ENCODE measurements at regions not wholly inside any gene's neighbourhood (a gene's known extent, or its start where the extent isn't known, plus 50 kb on each side); places are given as distances from the start of the nearest gene placed in this dataset.

GRCh38 chr5:167167191-167167795, 1124.2 kb upstream of the WWC1 start:
- POLR2A ChIA-PET = no interaction called here

GRCh38 chr5:167168971-167169370, 1122.5 kb upstream of the WWC1 start:
- Histone ChIP-seq H3K79me2 (ENCODE audit: control insufficient read depth, insufficient read depth, low read length) (no peaks in the 10 kb centered on the region), H3K9me3 (replicated peaks; ENCODE audit: control insufficient read depth, insufficient read depth, low read length) (peaks cover 6% of the 10 kb centered on the region), H3K27me3 (ENCODE audit: control insufficient read depth in 2 of 2, insufficient read depth in 2 of 2, low read length in 2 of 2) (no peaks in the 10 kb centered on the region), H3K9ac (replicated peaks; ENCODE audit: extremely low read depth, insufficient read depth, low read length) (no peak overlapping the region), H3K27ac (ENCODE audit: insufficient read depth, low read depth, low read length) (no peak overlapping the region), H3K4me3 (replicated peaks in 1 of 3; ENCODE audit: insufficient read depth in 1 of 3, low read depth in 1 of 3, low read length in 3 of 3) (no peak overlapping the region), H2AFZ (ENCODE audit: low read depth, low read length) (no peak overlapping the region), H3K9me1 (replicated peaks; ENCODE audit: control insufficient read depth, extremely low read depth, insufficient read depth, low read length) (no peaks in the 10 kb centered on the region), H3K4me1 (ENCODE audit: control insufficient read depth, extremely low read depth, insufficient read depth, low read length) (no peaks in the 10 kb centered on the region), H3K36me3 (ENCODE audit: control insufficient read depth in 2 of 2, extremely low read depth in 1 of 2, insufficient read depth in 2 of 2, low read length in 2 of 2) (no peaks in the 10 kb centered on the region), H4K20me1 (replicated peaks; ENCODE audit: control insufficient read depth, extremely low read depth, insufficient read depth, low read length) (no peaks in the 10 kb centered on the region), H3K4me2 (ENCODE audit: insufficient read depth, low read length) (no peak overlapping the region)
- no peak for DNase-seq (ENCODE audit: low read depth, low spot score)
- BruUV-seq (replicated peaks) = no TSS peak
- FAIRE-seq = no peak
- intact Hi-C loops (cut with micrococcal nuclease) (no loop called here), dilution Hi-C loops (cut with MboI; ENCODE audit: extremely low pct_ligation_motif_present, low sequenced_read_pairs) (no loop called here)
- CTCF ChIA-PET = no interaction called here
- POLR2A ChIA-PET = no interaction called here
- TF ChIP-seq CTCF (IDR thresholded peaks at IDR 0.05; ENCODE audit: extremely low read depth in 1 of 2, insufficient read depth in 1 of 2, low read depth in 1 of 2, low read length in 2 of 2) = no peak
- no peak for TF ChIP-seq JUN (IDR thresholded peaks at IDR 0.05; ENCODE audit: borderline replicate concordance, insufficient read depth, insufficient read length, low read depth)
- no peak for TF ChIP-seq FOS (IDR thresholded peaks at IDR 0.05; ENCODE audit: borderline replicate concordance, insufficient read depth, low read length)
- no peak for TF ChIP-seq EZH2 (IDR thresholded peaks at IDR 0.05; ENCODE audit: borderline replicate concordance, low read depth, low read length, severe bottlenecking)
- TF ChIP-seq GATA2 (IDR thresholded peaks at IDR 0.05; ENCODE audit: insufficient read depth, insufficient read length, low read depth, low read length) = no peak
- TF ChIP-seq MAX (IDR thresholded peaks at IDR 0.05; ENCODE audit: insufficient read depth, insufficient read length) = no peak
- TF ChIP-seq MYC (IDR thresholded peaks at IDR 0.05; ENCODE audit: low read depth, low read length) = no peak
- TF ChIP-seq POLR2A (IDR thresholded peaks at IDR 0.05; ENCODE audit: low read depth, low read length) = no peak
- no peak for TF ChIP-seq POLR2AphosphoS5 (IDR thresholded peaks at IDR 0.05; ENCODE audit: insufficient read depth, low read depth, low read length)

More at GRCh38 chr5:167167191-167167795, 1124.2 kb upstream of the WWC1 start:
- no peaks in the 10 kb centered on the region for H3K36me3 ChIP-seq (ENCODE audit: control insufficient read depth in 2 of 2, extremely low read depth in 1 of 2, insufficient read depth in 2 of 2, low read length in 2 of 2)
- no peak for TF ChIP-seq FOS (IDR thresholded peaks at IDR 0.05; ENCODE audit: borderline replicate concordance, insufficient read depth, low read length)
- TF ChIP-seq POLR2AphosphoS5 (IDR thresholded peaks at IDR 0.05; ENCODE audit: insufficient read depth, low read depth, low read length) = no peak
- no peak for TF ChIP-seq CTCF (IDR thresholded peaks at IDR 0.05; ENCODE audit: extremely low read depth in 1 of 2, insufficient read depth in 1 of 2, low read depth in 1 of 2, low read length in 2 of 2)
- no peak for TF ChIP-seq MYC (IDR thresholded peaks at IDR 0.05; ENCODE audit: low read depth, low read length)
- no peaks in the 10 kb centered on the region for H3K4me1 ChIP-seq (ENCODE audit: control insufficient read depth, extremely low read depth, insufficient read depth, low read length)
- dilution Hi-C loops (cut with MboI; ENCODE audit: extremely low pct_ligation_motif_present, low sequenced_read_pairs) = no loop called here
- DNase-seq (ENCODE audit: low read depth, low spot score) (no peak), FAIRE-seq (no peak)
- no peak overlapping the region for H3K4me3 ChIP-seq (replicated peaks in 1 of 3; ENCODE audit: insufficient read depth in 1 of 3, low read depth in 1 of 3, low read length in 3 of 3)
- CTCF ChIA-PET = no interaction called here
- H3K4me2 ChIP-seq (ENCODE audit: insufficient read depth, low read length) = no peak overlapping the region
- no peaks in the 10 kb centered on the region for H3K79me2 ChIP-seq (ENCODE audit: control insufficient read depth, insufficient read depth, low read length)
- peaks cover 4% of the 10 kb centered on the region for H3K9me3 ChIP-seq (replicated peaks; ENCODE audit: control insufficient read depth, insufficient read depth, low read length)
- no peaks in the 10 kb centered on the region for H3K9me1 ChIP-seq (replicated peaks; ENCODE audit: control insufficient read depth, extremely low read depth, insufficient read depth, low read length)
- H3K9ac ChIP-seq (replicated peaks; ENCODE audit: extremely low read depth, insufficient read depth, low read length) = no peak overlapping the region
- intact Hi-C loops (cut with micrococcal nuclease) = no loop called here
- H4K20me1 ChIP-seq (replicated peaks; ENCODE audit: control insufficient read depth, extremely low read depth, insufficient read depth, low read length) = no peaks in the 10 kb centered on the region
- H2AFZ ChIP-seq (ENCODE audit: low read depth, low read length) = no peak overlapping the region
- H3K27me3 ChIP-seq (ENCODE audit: control insufficient read depth in 2 of 2, insufficient read depth in 2 of 2, low read length in 2 of 2) = no peaks in the 10 kb centered on the region
- H3K27ac ChIP-seq (ENCODE audit: insufficient read depth, low read depth, low read length) = no peak overlapping the region
- BruUV-seq (replicated peaks) = no TSS peak

Data from endothelial cell of umbilical vein (primary cell).